GM19324 (cell line): ENCODE measurements at regions not wholly inside any gene's neighbourhood (a gene's known extent, or its start where the extent isn't known, plus 50 kb on each side); places are given as distances from the start of the nearest gene placed in this dataset.

Experiments
- ATAC-seq: cut with Tn5 transposase; IDR thresholded peaks from one replicate; pipeline ENCODE4 v1.9.1; 2021; ENCODE audit warnings: mild to moderate bottlenecking, moderate library complexity; ENCODE audit not compliant: unreplicated experiment, low FRiP score

- no peak for ATAC-seq
These were observed 270.2 kb upstream of the RAB6C start for GRCh38 chr2:129709001-129709955.

DNA sequence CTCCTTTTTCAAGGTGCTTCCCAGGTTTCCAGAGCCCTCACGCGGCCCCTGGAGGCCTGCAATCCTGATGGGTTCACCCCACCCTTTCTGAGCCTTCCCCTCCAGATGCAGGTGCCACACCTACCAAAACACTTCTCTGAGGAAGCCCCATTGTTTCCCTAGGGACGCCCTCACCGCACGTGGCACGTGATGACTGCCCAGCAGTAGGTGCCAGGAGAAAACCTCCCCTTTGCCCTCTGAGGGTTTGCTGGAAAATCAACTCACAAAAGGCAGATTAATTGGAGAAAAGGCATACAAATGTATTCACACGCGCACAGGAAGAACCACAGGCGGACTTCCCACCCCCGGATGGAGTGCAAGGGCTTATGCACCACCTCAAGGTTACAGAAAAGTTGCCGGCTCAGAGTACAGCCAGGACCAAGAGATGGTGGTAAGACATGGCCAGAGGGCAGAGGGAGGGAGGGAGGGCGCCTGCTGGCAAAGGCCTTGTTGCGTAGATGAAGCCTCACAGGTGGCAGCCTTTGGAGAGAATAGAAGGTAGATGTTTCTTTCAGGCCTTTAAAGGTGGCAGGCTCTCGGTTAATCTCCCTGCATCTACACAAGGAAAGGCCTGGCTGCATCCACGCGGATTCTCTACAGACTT, 269.4 kb upstream of the RAB6C start:
- ATAC-seq: no peak

- ATAC-seq: no peak
These were observed 268.6 kb upstream of the RAB6C start for GRCh38 chr2:129710670-129711495.

- ATAC-seq: no peak
These were observed 267.4 kb upstream of the RAB6C start for GRCh38 chr2:129711816-129712675.

DNA sequence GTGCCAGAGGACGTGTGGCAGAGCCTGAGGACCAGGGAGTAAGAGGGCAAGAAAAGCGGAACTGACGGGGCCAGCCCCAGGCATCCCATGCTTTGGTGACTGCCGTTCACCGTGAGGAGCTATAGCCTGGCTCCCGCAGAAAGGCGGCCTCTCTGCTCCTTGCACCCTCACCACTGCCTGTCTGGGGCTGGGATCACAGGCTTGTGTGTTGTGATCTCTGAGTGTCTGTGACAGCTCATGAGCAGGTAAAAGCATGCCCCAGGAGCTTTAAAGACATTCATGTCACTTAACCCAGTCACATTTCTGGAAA, 266.8 kb upstream of the RAB6C start:
- ATAC-seq: no peak

- ATAC-seq: no peak
These were observed 266.1 kb upstream of the RAB6C start for GRCh38 chr2:129713337-129713736.

DNA sequence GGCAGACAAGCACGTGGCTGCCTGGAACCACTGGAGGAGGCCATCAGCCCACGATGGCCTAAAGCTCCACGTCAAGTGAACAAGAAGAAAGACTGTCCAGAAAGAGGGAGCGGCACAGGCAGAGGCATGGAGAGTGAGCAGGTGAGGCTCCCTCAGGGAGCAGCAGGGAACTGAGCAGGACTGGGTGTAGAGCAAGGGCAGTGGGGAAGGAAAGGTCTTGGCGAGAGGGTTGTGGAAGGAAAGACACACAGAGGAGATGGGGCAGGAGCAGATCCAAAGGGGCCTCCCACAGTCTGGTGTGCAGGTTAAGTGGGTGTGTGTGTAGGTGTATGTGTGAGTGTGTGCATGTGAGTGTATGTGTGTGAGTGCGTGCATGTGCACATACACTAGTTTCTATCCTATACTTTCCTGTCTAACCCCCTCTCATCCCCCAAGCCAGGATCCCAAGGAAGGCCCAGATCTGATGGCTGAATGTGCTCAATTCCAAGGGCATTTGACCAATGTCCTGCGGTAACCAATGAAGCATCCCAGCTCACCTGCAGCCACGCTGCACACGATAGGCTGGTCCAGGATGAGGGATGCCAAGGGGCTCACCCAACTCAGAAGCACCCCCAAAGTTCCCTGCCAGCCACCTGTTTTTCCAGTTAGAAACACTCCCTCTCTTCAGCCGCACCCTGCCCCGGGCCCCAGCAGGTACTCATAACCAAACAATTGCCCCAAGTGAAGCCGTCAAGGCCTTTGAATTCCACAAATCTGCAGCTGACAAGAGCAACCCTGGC, 262.5 kb upstream of the RAB6C start:
- ATAC-seq: no peak

- ATAC-seq: no peak
These were observed 261.8 kb upstream of the RAB6C start for GRCh38 chr2:129717560-129718130.

GRCh38 chr2:129719335-129719734, 260.1 kb upstream of the RAB6C start:
- ATAC-seq: no peak

DNA sequence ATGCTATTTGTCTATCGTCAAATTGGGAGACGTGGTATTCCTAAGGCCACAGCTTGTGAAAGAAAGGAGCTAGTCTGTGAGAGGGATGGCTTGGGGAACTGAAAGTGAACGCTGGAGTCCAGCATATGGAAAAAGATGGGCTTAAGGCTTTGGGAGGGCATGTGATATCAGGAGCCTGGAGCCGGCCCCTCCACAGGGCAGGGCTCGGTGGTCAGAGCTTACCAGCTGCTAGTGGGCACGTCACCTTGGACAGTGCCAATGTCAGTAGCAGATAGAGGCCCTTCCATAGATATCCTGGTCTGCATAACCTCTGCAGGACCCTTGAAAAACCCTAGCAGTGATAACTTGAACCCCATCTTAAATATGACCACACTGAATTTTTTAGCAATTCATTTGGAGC, 259.1 kb upstream of the RAB6C start:
- no peak for ATAC-seq

- ATAC-seq: no peak
These were observed 258.7 kb upstream of the RAB6C start for GRCh38 chr2:129720761-129721160.

DNA sequence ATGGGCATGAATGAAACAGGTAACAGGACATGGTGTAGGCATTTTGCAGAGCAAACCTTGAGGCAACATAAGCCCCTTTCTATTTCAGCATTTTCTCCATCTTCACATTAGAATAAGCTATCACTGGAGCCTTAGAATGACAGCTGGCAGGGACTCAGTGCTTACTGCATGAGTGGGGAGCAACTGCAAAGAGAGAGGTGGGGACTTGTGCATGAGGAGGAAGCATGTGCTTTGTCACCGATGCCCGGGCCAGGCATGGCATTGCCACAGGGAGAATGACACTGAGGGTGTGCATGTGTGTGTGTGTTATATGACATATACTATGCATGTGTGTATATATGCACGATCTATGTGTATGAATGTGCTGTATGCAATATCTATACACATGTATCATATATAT, 258.2 kb upstream of the RAB6C start:
- no peak for ATAC-seq

- ATAC-seq: no peak
These were observed 257.6 kb upstream of the RAB6C start for GRCh38 chr2:129721846-129722245.

DNA sequence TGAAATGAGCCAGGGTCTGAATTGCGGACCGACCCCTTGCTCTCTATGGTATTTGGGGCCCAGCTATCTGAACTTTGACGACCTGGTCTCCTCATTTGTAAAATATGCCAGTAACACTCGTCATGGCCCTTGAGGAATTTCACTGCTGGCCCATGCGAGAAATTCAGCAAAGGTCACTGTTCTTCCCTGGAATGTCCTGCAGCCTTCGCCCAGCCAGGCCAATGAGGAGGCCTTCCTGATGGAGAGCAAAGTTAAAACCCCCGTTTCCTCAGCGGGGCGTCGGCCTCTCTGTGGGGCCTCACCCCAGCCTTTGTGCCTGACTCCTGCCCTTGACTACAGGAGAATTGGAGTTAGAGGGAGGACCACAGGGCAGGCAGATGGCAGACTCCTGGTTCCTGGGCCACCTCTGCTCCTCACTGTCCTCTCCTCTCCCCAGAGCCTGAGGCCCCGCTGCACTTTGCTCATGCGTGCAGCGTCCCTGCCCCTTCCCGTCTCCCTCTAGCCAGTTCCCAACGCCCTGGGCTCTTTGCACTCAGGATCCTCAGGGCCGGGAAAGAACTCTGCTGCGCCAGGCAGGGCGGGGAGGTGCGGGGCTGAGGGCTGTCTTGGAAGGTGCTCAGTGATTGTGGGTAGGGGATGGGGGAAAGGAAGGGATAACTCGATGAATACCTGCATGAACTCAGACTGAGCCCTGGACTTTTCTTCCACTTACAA, 257.0 kb upstream of the RAB6C start:
- ATAC-seq: no peak

- no peak for ATAC-seq
These were observed 256.0 kb upstream of the RAB6C start for GRCh38 chr2:129723277-129724020.

DNA sequence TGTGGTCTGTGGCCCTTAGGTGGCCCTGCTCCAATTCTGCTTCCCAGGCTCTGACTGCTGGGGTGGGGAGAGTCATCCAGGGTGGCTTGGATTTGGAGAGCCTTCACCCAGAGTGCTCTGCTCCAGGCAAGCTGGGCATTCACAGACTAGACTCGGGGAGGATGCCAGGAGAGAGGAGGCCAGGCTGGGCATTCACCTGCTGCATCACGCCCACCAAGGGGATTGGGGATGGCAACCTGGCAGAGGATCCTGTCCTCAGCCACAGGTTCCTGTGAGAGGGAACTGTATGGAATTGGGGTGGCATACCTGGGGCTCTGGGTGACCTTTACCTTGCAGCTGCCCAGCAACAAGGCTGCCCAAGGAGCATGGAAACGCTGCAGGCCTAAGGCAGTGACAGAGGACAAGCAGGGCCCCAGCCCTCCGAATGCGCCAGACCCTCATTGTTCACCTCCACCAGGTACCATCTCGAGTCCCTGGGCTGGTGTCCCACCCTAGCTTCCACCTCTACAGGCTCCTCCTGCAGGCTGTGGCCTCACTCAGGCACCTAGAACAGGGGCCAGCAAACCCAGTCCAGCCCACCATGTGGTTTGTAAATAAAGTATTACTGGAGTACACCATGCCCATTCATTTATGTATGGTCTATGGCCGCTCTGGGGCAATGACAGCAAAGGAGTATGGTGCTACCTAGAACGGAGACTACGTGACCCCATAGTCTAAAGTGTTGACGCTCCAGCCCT, 255.3 kb upstream of the RAB6C start:
- no peak for ATAC-seq

GRCh38 chr2:129726216-129726615, 253.2 kb upstream of the RAB6C start:
- no peak for ATAC-seq
